ENCODE measurements at regions not wholly inside any gene's neighbourhood (a gene's known extent, or its start where the extent isn't known, plus 50 kb on each side); places are given as distances from the start of the nearest gene placed in this dataset.
"Not testable (repeated sequence)": the region's sequence is repeated elsewhere in the genome, so short reads cannot be mapped to it uniquely, and the experiment has no call there.

DNA sequence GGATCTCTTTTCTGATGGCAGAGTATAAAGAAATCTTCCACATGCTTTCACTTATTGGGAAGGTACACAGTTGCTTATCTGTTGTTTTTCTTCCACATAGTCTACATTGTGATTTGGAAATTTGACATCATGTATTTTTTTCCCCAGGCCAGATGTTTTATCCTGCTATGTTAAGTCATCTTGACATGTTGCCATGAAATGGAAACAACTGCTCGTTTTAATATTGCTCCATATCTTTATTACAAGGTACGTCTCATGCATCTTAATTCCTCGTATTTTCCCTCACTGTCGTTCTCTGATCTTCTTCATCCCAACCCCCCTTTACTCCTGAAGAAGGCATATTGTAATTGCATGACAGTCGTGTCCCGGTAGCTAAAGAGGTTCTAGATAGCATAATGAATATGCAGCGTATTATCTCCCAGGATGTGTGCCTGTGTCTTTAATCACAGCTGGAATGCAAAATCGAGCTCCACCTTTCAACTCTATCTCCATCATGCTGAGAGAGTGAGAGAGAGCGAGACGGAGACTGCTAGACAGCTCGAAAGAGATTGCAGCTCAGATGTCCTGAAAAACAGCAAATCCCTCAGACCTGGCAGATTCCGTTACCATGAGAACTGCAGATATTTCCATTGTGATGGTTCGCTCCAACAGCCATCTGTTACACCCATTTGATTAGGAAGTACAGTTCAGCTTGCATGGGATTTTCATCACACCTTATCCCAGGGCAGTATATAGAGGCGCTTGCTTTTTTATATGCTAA, 281.7 kb downstream of the TMEM38B start:
- no peak for DNase-seq (ENCODE audit: low read depth in 2 of 2)

GRCh38 chr9:105978336-105978735, 284.0 kb downstream of the TMEM38B start:
- no peak for DNase-seq (ENCODE audit: low read depth in 2 of 2)

DNA sequence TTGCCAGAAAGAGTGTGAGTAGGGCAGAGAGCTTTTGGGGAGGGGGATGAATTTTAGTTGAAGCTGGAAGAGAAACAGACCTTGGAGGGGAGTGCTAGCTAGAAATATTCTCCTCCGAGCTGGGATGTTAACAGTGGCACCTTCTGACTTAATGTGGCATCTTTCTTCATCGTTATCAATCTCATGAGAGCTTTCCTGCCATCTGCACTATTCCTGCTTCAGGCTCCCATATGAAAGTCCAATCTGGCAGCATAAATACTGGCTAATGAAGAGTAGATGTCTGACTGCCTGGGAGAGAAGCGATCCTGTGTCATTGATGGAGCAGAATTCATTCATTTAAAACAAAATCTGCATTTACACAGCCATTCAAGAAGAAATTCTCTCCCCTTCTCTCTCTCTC, 284.5 kb downstream of the TMEM38B start:
- no peak for DNase-seq (ENCODE audit: low read depth in 2 of 2)

GRCh38 chr9:105979290-105979689, 284.9 kb downstream of the TMEM38B start:
- no peak for DNase-seq (ENCODE audit: low read depth in 2 of 2)

DNA sequence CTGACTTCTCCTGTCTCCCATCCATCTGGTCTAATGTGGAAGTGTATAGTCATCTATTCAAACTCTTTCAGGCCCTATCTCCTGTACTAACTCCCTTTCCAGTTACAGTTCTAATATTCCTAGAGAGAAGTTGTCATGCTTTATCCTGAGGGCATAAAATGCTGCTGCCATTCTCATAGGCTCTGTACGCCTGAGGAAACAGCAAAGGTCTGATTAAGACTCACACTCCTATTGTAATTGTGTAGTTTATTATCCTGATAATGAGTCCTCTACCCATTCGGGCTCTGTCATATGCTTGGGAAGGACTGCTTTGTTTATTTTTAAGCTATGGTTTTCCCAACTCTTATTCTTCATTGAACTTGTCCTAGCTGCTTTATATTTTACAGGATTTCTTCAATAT, 290.4 kb downstream of the TMEM38B start:
- DNase-seq (ENCODE audit: low read depth in 2 of 2), result no peak

GRCh38 chr9:105993116-105993854, 298.9 kb downstream of the TMEM38B start:
- DNase-seq (ENCODE audit: low read depth in 2 of 2), result no peak

GRCh38 chr9:105993921-105994715, 299.8 kb downstream of the TMEM38B start:
- DNase-seq (ENCODE audit: low read depth in 2 of 2), result no peak

GRCh38 chr9:105994970-105995369, 300.6 kb downstream of the TMEM38B start:
- no peak for DNase-seq (ENCODE audit: low read depth in 2 of 2)

GRCh38 chr9:106017198-106017740, 322.9 kb downstream of the TMEM38B start:
- no peak for DNase-seq (ENCODE audit: low read depth in 2 of 2)

DNA sequence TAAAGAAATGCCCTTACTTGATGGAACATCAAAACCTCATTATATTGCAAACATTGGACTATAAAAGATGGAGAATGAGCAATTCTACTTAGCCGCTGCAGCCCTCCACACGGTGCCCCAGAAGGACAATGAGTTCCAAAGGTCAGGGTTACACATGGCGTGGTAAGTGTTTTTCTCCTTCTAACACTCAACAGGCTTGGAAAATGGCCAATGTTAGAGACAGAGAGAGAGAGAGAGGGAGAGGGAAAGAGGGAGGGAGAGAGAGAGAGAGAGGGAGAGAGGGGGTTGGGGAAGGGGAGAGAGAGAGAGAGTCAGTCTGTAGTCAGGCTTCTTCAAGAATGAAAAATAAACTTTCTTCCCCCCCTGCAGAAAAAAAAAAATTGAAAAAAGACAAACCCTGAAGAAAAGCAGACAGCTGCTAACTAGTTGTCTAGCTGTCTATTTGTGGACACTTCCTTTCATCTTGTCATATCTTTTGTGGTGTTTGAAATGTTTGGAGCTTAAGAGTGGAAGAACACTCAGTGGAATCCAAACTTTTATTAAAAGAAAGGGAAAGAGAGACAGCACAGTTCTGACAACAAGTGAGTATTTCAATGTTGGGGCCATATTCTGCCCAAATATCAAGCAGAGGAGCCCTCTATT, 324.8 kb downstream of the TMEM38B start:
- no peak for DNase-seq (ENCODE audit: low read depth in 2 of 2)

GRCh38 chr9:106019702-106020101, 325.4 kb downstream of the TMEM38B start:
- DNase-seq (ENCODE audit: low read depth in 2 of 2), result no peak

- no peak for DNase-seq (ENCODE audit: low read depth in 2 of 2)
Observed at GRCh38 chr9:106020186-106020585, 325.8 kb downstream of the TMEM38B start.

DNA sequence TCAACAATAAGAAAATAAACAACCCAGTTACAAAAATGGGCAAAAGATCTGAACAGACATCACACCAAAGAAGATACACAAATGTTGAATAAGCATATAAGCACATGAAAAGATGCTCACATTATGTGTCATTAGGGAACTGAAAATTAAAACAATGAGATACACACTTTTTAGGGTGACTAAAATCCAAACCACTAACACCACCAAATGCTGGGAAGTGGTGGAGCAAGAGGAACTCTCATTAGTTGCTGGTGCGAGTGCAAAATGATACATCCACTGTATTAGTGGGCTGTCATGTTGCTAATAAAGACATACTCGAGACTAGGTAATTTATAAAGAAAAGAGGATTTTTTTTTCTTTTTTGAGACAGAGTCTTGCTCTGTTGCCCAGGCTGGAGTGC, 329.1 kb downstream of the TMEM38B start:
- no peak for DNase-seq (ENCODE audit: low read depth in 2 of 2)

GRCh38 chr9:106025453-106025852, 331.1 kb downstream of the TMEM38B start:
- DNase-seq (ENCODE audit: low read depth in 2 of 2), result no peak

DNA sequence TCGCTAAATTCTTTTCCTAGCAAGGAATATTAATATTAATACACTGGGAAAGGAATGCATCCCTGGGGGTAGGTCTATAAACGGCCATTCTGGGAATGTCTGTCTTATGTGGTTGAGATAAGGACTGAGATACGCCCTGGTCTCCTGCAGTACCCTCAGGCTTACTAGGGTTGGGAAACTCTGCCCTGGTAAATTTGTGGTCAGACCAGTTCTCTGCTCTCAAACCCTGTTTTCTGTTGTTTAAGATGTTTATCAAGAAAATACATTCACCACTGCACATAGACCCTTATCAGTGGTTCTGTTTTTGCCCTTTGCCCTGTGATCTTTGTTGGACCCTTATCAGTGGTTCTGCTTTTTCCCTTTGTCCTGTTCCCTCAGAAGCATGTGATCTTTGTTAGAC, 335.8 kb downstream of the TMEM38B start:
- DNase-seq (ENCODE audit: low read depth in 2 of 2), result not testable (repeated sequence)

DNA sequence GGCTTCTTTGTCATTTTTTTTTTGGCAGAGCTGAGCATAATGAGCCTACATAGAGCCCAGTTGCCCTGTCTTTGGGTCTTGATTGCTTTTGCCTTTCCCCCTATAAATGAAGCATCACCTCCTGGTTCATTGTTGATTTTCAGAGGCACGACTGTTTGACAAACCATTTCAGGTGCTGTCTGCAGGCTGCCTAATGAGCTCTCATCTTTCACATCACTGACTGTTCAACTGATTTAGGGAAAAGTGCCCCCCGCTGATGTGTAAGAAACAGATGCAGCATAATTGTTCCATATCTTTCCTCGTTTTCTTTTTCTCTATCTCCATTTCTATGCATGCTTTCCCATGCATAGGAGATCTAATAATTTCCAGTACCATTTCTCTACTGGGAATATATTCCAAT, 338.6 kb downstream of the TMEM38B start:
- no peak for DNase-seq (ENCODE audit: low read depth in 2 of 2)

- no peak for DNase-seq (ENCODE audit: low read depth in 2 of 2)
Observed at GRCh38 chr9:106035806-106036205, 341.5 kb downstream of the TMEM38B start.

DNA sequence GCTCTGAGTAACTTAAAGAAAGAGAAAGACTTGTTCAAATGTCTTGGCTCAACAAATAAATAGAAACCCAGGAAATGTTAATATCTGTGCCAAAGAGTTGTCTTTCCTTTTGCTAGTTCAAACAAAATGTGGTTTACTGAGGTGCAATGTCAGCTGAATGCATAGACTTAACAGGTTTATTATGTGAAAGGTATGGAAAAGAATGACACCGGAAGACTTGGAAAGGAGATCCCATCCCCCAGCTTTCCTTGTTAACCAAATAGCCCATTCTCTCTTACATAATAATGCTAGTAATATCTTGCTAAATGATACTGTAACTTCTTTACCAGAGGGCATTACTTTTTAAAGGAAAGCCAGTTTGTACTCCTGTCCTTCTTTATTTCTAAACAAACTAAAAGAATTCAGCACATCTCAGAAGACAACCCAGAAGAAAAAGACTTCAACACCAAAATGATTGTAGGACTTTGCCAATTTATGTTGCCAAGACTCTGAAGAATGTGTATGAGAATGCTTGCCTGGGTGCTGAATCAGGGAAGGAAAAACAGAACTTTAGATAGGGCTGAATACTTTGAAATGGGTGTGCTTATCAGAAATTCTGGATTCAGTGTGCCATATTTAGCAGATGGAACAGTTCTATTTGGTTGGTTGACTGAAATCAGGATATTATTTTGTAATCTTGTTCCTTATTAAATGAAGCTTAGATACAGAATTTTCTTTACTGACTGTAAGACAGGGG, 344.1 kb downstream of the TMEM38B start:
- DNase-seq (ENCODE audit: low read depth in 2 of 2), result no peak

- DNase-seq (ENCODE audit: low read depth in 2 of 2), result no peak
Observed at GRCh38 chr9:106039151-106039935, 345.0 kb downstream of the TMEM38B start.

DNA sequence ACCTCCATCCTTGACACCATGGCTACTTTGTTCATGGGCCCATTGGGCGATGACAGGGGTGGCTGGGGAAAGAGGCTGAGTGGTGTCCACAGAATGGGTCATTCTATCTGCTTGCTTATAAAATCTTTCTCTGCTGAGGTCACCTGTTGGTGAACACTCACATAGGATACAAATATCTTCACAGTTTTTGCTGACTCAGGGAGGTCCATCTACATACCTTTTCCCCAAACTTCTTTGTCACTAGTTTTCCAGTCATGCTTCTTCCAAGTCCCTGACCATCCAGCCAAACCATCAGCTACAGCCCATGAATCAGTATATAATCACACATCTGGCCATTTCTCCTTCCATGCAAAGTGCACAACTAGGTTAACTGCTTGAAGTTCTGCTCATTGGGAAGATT, 347.6 kb downstream of the TMEM38B start:
- DNase-seq (ENCODE audit: low read depth in 2 of 2), result not testable (repeated sequence)

Data from lung microvascular endothelial cell (primary cell).